Ramos (cell line): ENCODE measurements at regions not wholly inside any gene's neighbourhood (a gene's known extent, or its start where the extent isn't known, plus 50 kb on each side); places are given as distances from the start of the nearest gene placed in this dataset.

Experiments used
- in situ Hi-C: fragments of 300-500 bp; cut with MboI; formaldehyde crosslinking; loops from one replicate; pipeline ENCODE4 v1.14.3; 2022; ENCODE audit warnings: low sequenced_read_pairs; ENCODE audit not compliant: unreplicated experiment

GRCh38 chr13:112639521-112639920 is 50.3 kb upstream of the ATP11A start:
- in situ Hi-C loops, result loop anchor here (25.0 kb wide), 1 partner anchor 223 kb away; no protein-coding TSS in a partner anchor

GRCh38 chr13:112638919-112639318 is 50.9 kb upstream of the ATP11A start:
- in situ Hi-C loops, result loop anchor here (25.0 kb wide), 1 partner anchor 223 kb away; no protein-coding TSS in a partner anchor

GRCh38 chr13:112638157-112638750 is 50.3 kb upstream of the TUBGCP3 start:
- in situ Hi-C loops, result loop anchor here (25.0 kb wide), 1 partner anchor 224 kb away; no protein-coding TSS in a partner anchor
